HG03354 (cell line): ENCODE measurements at regions not wholly inside any gene's neighbourhood (a gene's known extent, or its start where the extent isn't known, plus 50 kb on each side); places are given as distances from the start of the nearest gene placed in this dataset.

ENCODE experiments used
- ATAC-seq: cut with Tn5 transposase; IDR thresholded peaks from one replicate; pipeline ENCODE4 v1.9.1; 2021; ENCODE audit warnings: mild to moderate bottlenecking; ENCODE audit not compliant: unreplicated experiment, poor library complexity, severe bottlenecking

GRCh38 chr11:41950470-41951143 lies 491.2 kb upstream of the LRRC4C start:
- no peak for ATAC-seq

GRCh38 chr11:41954034-41954433 lies 494.6 kb upstream of the LRRC4C start:
- ATAC-seq = no peak

- no peak for ATAC-seq
These were observed 495.6 kb upstream of the LRRC4C start for GRCh38 chr11:41955066-41955465.

- no peak for ATAC-seq
These were observed 496.4 kb upstream of the LRRC4C start for GRCh38 chr11:41955635-41956400.

GRCh38 chr11:41963406-41963805 lies 504.0 kb upstream of the LRRC4C start:
- ATAC-seq = no peak

GRCh38 chr11:41970681-41971080 lies 511.2 kb upstream of the LRRC4C start:
- no peak for ATAC-seq

- ATAC-seq = no peak
These were observed 512.1 kb upstream of the LRRC4C start for GRCh38 chr11:41971592-41971991.

GRCh38 chr11:41978945-41979344 lies 519.5 kb upstream of the LRRC4C start:
- no peak for ATAC-seq

- ATAC-seq = no peak
These were observed 521.3 kb upstream of the LRRC4C start for GRCh38 chr11:41980741-41981140.

- no peak for ATAC-seq
These were observed 522.8 kb upstream of the LRRC4C start for GRCh38 chr11:41982276-41982675.

GRCh38 chr11:41982975-41983374 lies 523.5 kb upstream of the LRRC4C start:
- ATAC-seq = no peak

- no peak for ATAC-seq
These were observed 524.0 kb upstream of the LRRC4C start for GRCh38 chr11:41983475-41983874.

GRCh38 chr11:41984023-41984422 lies 524.6 kb upstream of the LRRC4C start:
- no peak for ATAC-seq

GRCh38 chr11:41985799-41986198 lies 526.3 kb upstream of the LRRC4C start:
- no peak for ATAC-seq

GRCh38 chr11:41988951-41989572 lies 529.6 kb upstream of the LRRC4C start:
- no peak for ATAC-seq

- no peak for ATAC-seq
These were observed 530.5 kb upstream of the LRRC4C start for GRCh38 chr11:41989823-41990380.

GRCh38 chr11:41996533-41996932 lies 537.1 kb upstream of the LRRC4C start:
- ATAC-seq = no peak

- no peak for ATAC-seq
These were observed 538.5 kb upstream of the LRRC4C start for GRCh38 chr11:41997844-41998401.

GRCh38 chr11:41999066-41999465 lies 539.6 kb upstream of the LRRC4C start:
- ATAC-seq = no peak

- ATAC-seq = no peak
These were observed 544.3 kb upstream of the LRRC4C start for GRCh38 chr11:42003801-42004200.
